Fibroblast of lung (primary cell): ENCODE measurements at regions not wholly inside any gene's neighbourhood (a gene's known extent, or its start where the extent isn't known, plus 50 kb on each side); places are given as distances from the start of the nearest gene placed in this dataset.

Experiments used
- DNase-seq, 2 donors: peaks; one replicate each; pipeline versions ENCODE4 v3.0.0 to v3.0.0-alpha.2; 2010; ENCODE audit warnings: low read depth in 2 of 2
- H2AFZ ChIP-seq: 2 replicates; pipeline ENCODE4 v1.5.1; 2012; ENCODE audit warnings: low read length, control low read depth, inconsistent platforms
- H3K27ac ChIP-seq: 2 replicates; pipeline ENCODE4 v1.5.1; 2011; ENCODE audit warnings: low read length, control low read depth; ENCODE audit not compliant: insufficient read depth
- H3K27me3 ChIP-seq: 2 replicates; pipeline ENCODE4 v1.5.1; 2011; ENCODE audit warnings: mild to moderate bottlenecking, low read length; ENCODE audit not compliant: control insufficient read depth, insufficient read depth
- H3K36me3 ChIP-seq: 2 replicates; pipeline ENCODE4 v1.5.1; 2011; ENCODE audit warnings: low read length; ENCODE audit not compliant: control insufficient read depth, insufficient read depth
- H3K4me1 ChIP-seq: 2 replicates; pipeline ENCODE4 v1.5.1; 2011; ENCODE audit warnings: low read length; ENCODE audit not compliant: control insufficient read depth, insufficient read depth; ENCODE audit errors: extremely low read depth
- H3K4me2 ChIP-seq: 2 replicates; pipeline ENCODE4 v1.5.1; 2011; ENCODE audit warnings: low read length, control low read depth; ENCODE audit not compliant: insufficient read depth; ENCODE audit errors: extremely low read depth
- H3K4me3 ChIP-seq, 4 experiments: fragments of 200-600 bp in 1 of 4; sonication (generic) in 1 of 4; replicated peaks in 1 of 4; 2 replicates each; pipeline ENCODE4 v1.5.1; 2011 to 2016; ENCODE audit warnings: low read length in 4 of 4, low read depth in 3 of 4, mild to moderate bottlenecking in 3 of 4, control low read depth in 2 of 4, inconsistent platforms in 1 of 4, mixed read lengths in 1 of 4; ENCODE audit not compliant: insufficient read depth in 1 of 4; ENCODE audit errors: control extremely low read depth in 1 of 4
- H3K79me2 ChIP-seq: 2 replicates; pipeline ENCODE4 v1.5.1; 2012; ENCODE audit warnings: mild to moderate bottlenecking, low read length, inconsistent platforms; ENCODE audit not compliant: control insufficient read depth, insufficient read depth
- H3K9ac ChIP-seq: 2 replicates; pipeline ENCODE4 v1.5.1; 2011; ENCODE audit warnings: mild to moderate bottlenecking, low read length, control low read depth; ENCODE audit not compliant: insufficient read depth
- H3K9me3 ChIP-seq: 2 replicates; pipeline ENCODE4 v1.5.1; 2012; ENCODE audit warnings: low read depth, low read length; ENCODE audit not compliant: control insufficient read depth, insufficient read depth
- H4K20me1 ChIP-seq: 2 replicates; pipeline ENCODE4 v1.5.1; 2011; ENCODE audit warnings: low read length; ENCODE audit not compliant: control insufficient read depth, insufficient read depth; ENCODE audit errors: extremely low read depth
- EZH2 ChIP-seq: IDR thresholded peaks from 2 replicates; pipeline ENCODE4 v1.5.1; 2012; ENCODE audit warnings: low read length, control low read depth, mild to moderate bottlenecking; ENCODE audit errors: missing control alignments
- TF ChIP-seq, protein P1 (sequence below), 2 donors: IDR thresholded peaks in 1 of 2; conservative IDR thresholded peaks in 1 of 2; 1 replicate in 1 of 2; 2 replicates in 1 of 2; pipeline ENCODE4 v1.5.1; 2011 to 2012; ENCODE audit warnings: low read length in 2 of 2, control low read depth in 1 of 2, inconsistent platforms in 1 of 2, low read depth in 1 of 2, mild to moderate bottlenecking in 1 of 2

- TF ChIP-seq, protein P1, sequence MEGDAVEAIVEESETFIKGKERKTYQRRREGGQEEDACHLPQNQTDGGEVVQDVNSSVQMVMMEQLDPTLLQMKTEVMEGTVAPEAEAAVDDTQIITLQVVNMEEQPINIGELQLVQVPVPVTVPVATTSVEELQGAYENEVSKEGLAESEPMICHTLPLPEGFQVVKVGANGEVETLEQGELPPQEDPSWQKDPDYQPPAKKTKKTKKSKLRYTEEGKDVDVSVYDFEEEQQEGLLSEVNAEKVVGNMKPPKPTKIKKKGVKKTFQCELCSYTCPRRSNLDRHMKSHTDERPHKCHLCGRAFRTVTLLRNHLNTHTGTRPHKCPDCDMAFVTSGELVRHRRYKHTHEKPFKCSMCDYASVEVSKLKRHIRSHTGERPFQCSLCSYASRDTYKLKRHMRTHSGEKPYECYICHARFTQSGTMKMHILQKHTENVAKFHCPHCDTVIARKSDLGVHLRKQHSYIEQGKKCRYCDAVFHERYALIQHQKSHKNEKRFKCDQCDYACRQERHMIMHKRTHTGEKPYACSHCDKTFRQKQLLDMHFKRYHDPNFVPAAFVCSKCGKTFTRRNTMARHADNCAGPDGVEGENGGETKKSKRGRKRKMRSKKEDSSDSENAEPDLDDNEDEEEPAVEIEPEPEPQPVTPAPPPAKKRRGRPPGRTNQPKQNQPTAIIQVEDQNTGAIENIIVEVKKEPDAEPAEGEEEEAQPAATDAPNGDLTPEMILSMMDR (conservative IDR thresholded peaks at IDR 0.05 in 1 of 2, IDR thresholded peaks at IDR 0.05 in 1 of 2; ENCODE audit: low read depth in 1 of 2, low read length in 2 of 2): no peak
- no peak for TF ChIP-seq EZH2
- no peak overlapping the region for H3K9ac ChIP-seq
- H3K36me3 ChIP-seq: no peaks in the 10 kb centered on the region
- no peaks in the 10 kb centered on the region for H3K4me1 ChIP-seq
- H3K79me2 ChIP-seq: no peaks in the 10 kb centered on the region
- H3K4me3 ChIP-seq: no peak overlapping the region
- H3K27me3 ChIP-seq: no peaks in the 10 kb centered on the region
- no peaks in the 10 kb centered on the region for H4K20me1 ChIP-seq
- DNase-seq: no peak
- no peak overlapping the region for H3K27ac ChIP-seq
- no peaks in the 10 kb centered on the region for H3K9me3 ChIP-seq
- H3K4me2 ChIP-seq: no peak overlapping the region
- no peak overlapping the region for H2AFZ ChIP-seq
These were observed 149.6 kb upstream of the CIBAR2 start for GRCh38 chr16:85261657-85262557.

- TF ChIP-seq EZH2: no peak
- TF ChIP-seq, protein P1 (conservative IDR thresholded peaks at IDR 0.05 in 1 of 2, IDR thresholded peaks at IDR 0.05 in 1 of 2; ENCODE audit: low read depth in 1 of 2, low read length in 2 of 2): no peak
- Histone ChIP-seq H3K9me3 (no peaks in the 10 kb centered on the region), H3K9ac (no peak overlapping the region), H3K4me2 (no peak overlapping the region), H2AFZ (no peak overlapping the region), H4K20me1 (no peaks in the 10 kb centered on the region), H3K4me3 (no peak overlapping the region), H3K36me3 (no peaks in the 10 kb centered on the region), H3K4me1 (no peaks in the 10 kb centered on the region), H3K27ac (no peak overlapping the region), H3K79me2 (no peaks in the 10 kb centered on the region), H3K27me3 (no peaks in the 10 kb centered on the region)
- DNase-seq: peak in 1 of 2 donors; percentile 32
These were observed 150.4 kb upstream of the CIBAR2 start for GRCh38 chr16:85262558-85263238.

DNA sequence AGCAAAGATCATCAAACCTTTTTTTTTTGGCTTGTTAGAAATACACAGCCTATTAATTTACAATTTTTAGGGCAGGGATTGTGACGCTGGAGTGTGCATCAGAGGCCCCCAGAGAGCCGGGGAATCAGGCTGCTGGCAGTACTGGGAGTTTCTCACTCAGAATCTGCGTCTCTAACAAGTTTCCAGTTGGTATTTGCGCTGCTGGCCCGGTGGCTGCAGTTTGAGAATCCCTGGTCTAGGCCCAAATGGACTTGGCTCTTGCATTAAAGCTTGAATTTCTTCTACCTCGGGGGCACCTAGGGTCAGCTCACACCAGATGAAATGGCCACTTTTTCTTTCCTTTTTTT, 150.9 kb upstream of the CIBAR2 start:
- TF ChIP-seq, protein P1 (conservative IDR thresholded peaks at IDR 0.05 in 1 of 2, IDR thresholded peaks at IDR 0.05 in 1 of 2; ENCODE audit: low read depth in 1 of 2, low read length in 2 of 2): no peak
- TF ChIP-seq EZH2: no peak
- Histone ChIP-seq H3K9me3 (no peaks in the 10 kb centered on the region), H3K79me2 (no peaks in the 10 kb centered on the region), H4K20me1 (no peaks in the 10 kb centered on the region), H3K27ac (no peak overlapping the region), H3K36me3 (no peaks in the 10 kb centered on the region), H3K27me3 (no peaks in the 10 kb centered on the region), H3K9ac (no peak overlapping the region), H3K4me2 (no peak overlapping the region), H3K4me3 (no peak overlapping the region), H3K4me1 (no peaks in the 10 kb centered on the region), H2AFZ (no peak overlapping the region)
- no peak for DNase-seq
